ENCODE measurements at regions not wholly inside any gene's neighbourhood (a gene's known extent, or its start where the extent isn't known, plus 50 kb on each side); places are given as distances from the start of the nearest gene placed in this dataset.

DNA sequence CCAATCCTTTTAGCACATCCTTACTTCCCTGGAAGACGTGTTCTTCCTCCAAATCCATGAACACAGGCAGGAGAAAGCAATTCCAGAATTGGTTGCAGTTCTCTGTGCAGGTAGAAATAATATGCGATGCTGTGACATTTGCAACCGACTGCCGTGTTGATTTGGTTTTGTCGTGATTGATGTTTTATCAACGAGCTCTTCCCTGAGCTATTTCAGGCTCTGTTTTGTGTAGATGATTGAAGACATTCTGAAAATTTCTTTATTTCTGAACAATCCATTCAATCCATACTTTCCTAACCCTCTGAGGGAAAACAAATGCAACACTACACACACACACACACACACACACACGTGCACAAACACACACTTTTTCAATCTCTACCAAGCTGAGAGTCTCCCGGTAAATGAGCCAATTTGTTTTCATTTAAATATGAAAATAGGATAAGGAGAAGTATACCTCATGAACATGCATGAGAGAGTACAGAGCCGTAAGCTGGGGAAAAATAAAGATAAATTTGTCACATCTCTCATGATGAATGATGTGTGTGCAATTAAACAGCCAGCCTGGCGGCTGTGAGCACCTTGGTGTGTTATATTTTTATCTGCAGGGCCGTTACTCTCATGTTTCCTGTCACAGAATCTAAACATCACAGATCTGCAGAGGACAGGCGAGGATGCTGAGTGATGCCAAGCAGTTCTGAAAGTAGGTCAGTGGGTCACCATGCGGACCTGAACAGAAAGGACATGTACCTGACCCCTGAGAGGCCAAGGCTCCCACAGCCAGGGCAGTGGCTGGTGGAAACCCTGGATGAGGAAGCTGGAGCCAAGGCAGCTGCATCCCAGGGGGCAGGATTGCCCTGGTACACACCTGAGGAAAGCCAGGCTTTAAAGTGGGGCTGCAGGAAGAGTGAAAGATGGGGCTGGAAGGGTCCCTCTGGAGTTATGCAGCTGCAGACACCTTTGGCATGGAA is 64.8 kb downstream of the PDCL3 start:
- H3K9me3 ChIP-seq (ENCODE audit: control insufficient read depth, low read length): no peaks in the 10 kb centered on the region
- H3K9ac ChIP-seq (ENCODE audit: low read length): no peak overlapping the region
- no peaks in the 10 kb centered on the region for H3K4me1 ChIP-seq (ENCODE audit: control insufficient read depth, insufficient read depth, low read length)
- no peak overlapping the region for H3K4me3 ChIP-seq (ENCODE audit: low read length)
- no peaks in the 10 kb centered on the region for H3K36me3 ChIP-seq (ENCODE audit: control insufficient read depth, insufficient read depth, low read length)
- peaks cover 6% of the 10 kb centered on the region for H3K27me3 ChIP-seq (ENCODE audit: control insufficient read depth, insufficient read depth, low read length)

DNA sequence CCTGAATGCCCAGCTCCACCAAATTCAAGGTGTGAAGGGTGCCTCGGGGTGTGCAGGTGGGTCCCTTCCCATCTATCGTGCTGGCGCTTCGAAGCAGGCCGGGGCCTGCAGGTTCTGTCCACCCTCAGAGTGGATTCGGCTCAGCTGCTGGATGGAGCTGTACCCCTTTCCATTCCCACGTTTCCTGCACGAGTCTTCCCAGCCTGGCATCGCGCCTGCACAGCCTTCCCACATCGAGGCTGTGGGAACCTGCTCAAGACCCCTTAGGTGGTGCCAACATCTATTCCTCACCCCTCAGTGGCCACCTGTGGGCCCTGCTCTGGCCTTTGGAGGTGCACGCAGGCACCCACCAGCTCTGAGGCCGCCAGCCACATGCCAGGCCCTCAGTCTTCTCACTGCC is 65.7 kb downstream of the PDCL3 start:
- no peak overlapping the region for H3K4me3 ChIP-seq (ENCODE audit: low read length)
- no peaks in the 10 kb centered on the region for H3K9me3 ChIP-seq (ENCODE audit: control insufficient read depth, low read length)
- no peaks in the 10 kb centered on the region for H3K4me1 ChIP-seq (ENCODE audit: control insufficient read depth, insufficient read depth, low read length)
- H3K36me3 ChIP-seq (ENCODE audit: control insufficient read depth, insufficient read depth, low read length): no peaks in the 10 kb centered on the region
- peaks cover 6% of the 10 kb centered on the region for H3K27me3 ChIP-seq (ENCODE audit: control insufficient read depth, insufficient read depth, low read length)
- H3K9ac ChIP-seq (ENCODE audit: low read length): no peak overlapping the region

DNA sequence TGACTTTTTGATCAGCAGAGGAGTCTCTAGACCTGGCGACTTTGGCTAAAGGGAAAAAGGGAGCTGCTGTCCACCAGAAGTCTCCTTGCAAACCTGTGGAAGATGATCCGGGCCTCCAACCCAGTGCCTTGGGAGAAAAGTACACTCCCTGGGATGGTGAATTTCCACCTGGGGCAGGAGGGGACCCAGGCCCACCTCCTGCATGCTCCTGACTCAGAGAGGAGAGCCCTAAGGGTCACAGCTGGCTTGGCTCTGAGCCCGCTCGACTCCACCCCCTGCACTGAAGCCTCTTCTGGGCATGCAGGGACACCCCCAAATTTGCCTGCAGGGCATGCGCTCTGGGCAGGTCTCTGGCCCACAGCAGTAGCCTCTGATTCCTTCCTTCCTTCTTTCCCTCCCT is 66.5 kb downstream of the PDCL3 start:
- no peaks in the 10 kb centered on the region for H3K4me1 ChIP-seq (ENCODE audit: control insufficient read depth, insufficient read depth, low read length)
- no peak overlapping the region for H3K4me3 ChIP-seq (ENCODE audit: low read length)
- no peak overlapping the region for H3K9ac ChIP-seq (ENCODE audit: low read length)
- H3K9me3 ChIP-seq (ENCODE audit: control insufficient read depth, low read length): no peaks in the 10 kb centered on the region
- no peaks in the 10 kb centered on the region for H3K36me3 ChIP-seq (ENCODE audit: control insufficient read depth, insufficient read depth, low read length)
- H3K27me3 ChIP-seq (ENCODE audit: control insufficient read depth, insufficient read depth, low read length): peaks cover 6% of the 10 kb centered on the region

DNA sequence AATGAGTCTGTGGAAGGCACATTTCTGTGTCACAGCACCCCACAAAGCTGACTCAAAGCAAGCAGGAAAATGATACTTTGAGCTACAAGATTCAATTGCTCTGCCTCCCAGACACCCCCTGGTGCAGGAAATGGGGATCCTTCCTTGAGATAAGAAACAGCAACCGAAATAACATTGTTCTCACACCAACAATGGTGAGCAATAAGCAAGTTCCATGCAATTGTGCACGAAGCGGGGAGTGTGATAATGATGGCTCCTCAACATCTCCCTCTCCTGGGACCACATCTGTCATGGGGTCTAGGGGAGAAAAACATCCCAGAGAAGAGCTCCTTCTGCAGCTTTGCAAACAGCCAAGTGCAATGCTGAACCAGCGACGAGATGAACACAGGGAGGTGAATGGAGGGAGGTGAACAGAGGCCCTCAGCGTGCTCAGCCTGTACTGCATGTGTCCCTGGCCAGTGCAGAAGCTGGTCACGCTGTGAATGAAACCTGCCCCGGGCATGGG is 67.7 kb downstream of the PDCL3 start:
- no peaks in the 10 kb centered on the region for H3K4me1 ChIP-seq (ENCODE audit: control insufficient read depth, insufficient read depth, low read length)
- no peaks in the 10 kb centered on the region for H3K36me3 ChIP-seq (ENCODE audit: control insufficient read depth, insufficient read depth, low read length)
- H3K4me3 ChIP-seq (ENCODE audit: low read length): no peak overlapping the region

DNA sequence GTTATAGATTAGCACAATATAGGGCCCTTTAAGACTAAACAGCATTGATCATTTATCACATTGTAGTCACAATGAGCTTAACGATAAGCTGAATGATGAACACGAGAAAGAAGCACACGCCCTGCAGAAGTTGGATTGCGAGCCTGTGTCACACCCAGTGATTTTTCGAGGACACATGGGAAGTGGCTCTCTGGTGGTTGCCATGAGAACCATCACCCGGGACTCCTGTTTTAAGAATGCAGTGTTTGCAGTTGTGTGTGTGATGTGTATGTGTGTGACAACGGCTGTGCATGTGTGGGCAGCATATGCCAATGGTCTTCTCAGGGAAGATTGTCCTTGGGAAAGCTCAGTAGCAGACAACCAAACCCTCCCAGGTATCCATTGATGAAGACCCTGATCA is 69.2 kb downstream of the PDCL3 start:
- Histone ChIP-seq H3K4me3 (ENCODE audit: low read length) (no peak overlapping the region), H3K9ac (ENCODE audit: low read length) (no peak overlapping the region), H3K4me1 (ENCODE audit: control insufficient read depth, insufficient read depth, low read length) (no peaks in the 10 kb centered on the region), H3K9me3 (ENCODE audit: control insufficient read depth, low read length) (no peaks in the 10 kb centered on the region), H3K27me3 (ENCODE audit: control insufficient read depth, insufficient read depth, low read length) (peaks cover under 1% of the 10 kb centered on the region), H3K36me3 (ENCODE audit: control insufficient read depth, insufficient read depth, low read length) (no peaks in the 10 kb centered on the region)

More for the DNA sequence above, 67.7 kb downstream of the PDCL3 start:
- Histone ChIP-seq H3K9me3 (ENCODE audit: control insufficient read depth, low read length) (no peaks in the 10 kb centered on the region), H3K9ac (ENCODE audit: low read length) (no peak overlapping the region), H3K27me3 (ENCODE audit: control insufficient read depth, insufficient read depth, low read length) (peaks cover 6% of the 10 kb centered on the region)

DNA sequence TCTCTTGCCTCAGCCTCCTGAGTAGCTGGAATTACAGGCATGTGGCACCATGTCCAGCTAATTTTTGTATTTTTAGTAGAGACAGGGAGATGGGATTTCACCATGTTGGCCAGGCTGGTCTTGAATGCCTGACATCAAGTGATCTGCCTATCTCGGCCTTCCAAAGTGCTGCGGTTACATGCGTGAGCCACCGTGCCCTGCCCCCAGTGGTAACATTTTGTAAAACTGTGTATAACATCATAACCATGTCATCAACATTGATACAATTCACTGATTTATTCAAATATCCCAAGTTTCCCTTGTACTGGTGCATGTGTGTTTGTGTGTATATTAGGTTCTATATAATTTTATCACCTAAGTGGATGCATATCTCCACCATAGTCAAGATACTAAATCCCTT is 70.0 kb downstream of the PDCL3 start:
- Histone ChIP-seq H3K27me3 (ENCODE audit: control insufficient read depth, insufficient read depth, low read length) (no peaks in the 10 kb centered on the region), H3K9me3 (ENCODE audit: control insufficient read depth, low read length) (no peaks in the 10 kb centered on the region), H3K4me1 (ENCODE audit: control insufficient read depth, insufficient read depth, low read length) (no peaks in the 10 kb centered on the region), H3K9ac (ENCODE audit: low read length) (no peak overlapping the region), H3K36me3 (ENCODE audit: control insufficient read depth, insufficient read depth, low read length) (no peaks in the 10 kb centered on the region), H3K4me3 (ENCODE audit: low read length) (no peak overlapping the region)

DNA sequence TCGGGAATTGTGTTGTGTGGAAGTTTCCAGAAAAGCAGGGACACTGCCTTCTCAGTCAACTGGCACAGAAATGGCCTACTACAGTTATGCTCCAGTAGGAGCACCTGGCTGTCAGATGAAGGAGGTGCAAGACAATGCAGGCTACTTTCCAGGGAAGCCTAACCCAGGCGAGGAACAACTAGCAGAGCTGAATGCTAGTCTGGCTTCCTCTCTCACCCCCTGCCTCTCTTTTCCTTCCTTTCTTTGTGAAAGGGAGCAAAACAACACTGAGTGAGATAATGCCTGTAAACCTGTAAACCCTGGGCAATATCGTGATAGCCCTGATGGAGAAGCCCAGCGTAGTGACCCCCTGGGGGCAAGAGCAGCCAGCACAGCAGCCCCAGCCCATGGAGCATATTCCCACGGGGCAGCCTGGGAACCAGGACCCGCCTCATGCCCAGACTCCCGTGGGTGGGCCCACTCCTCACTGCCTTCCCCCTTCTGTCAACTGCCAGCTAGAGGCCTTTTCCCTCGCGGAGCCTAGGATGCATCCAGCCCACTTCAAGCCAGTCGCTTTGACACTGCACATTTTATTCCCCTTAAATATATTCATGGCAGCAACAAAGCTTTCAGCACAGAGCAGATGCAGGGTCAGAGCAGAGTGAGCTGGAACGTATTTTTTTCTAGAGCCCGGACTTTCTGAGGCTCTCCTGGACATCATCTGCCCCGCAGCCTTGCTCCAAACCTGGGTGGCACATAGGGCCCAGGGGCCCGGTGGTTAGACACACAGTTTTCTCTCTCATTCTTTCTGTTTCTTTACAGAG is 77.0 kb downstream of the PDCL3 start:
- Histone ChIP-seq H3K9me3 (ENCODE audit: control insufficient read depth, low read length) (no peaks in the 10 kb centered on the region), H3K9ac (ENCODE audit: low read length) (no peak overlapping the region), H3K36me3 (ENCODE audit: control insufficient read depth, insufficient read depth, low read length) (no peaks in the 10 kb centered on the region), H3K4me3 (ENCODE audit: low read length) (no peak overlapping the region), H3K27me3 (ENCODE audit: control insufficient read depth, insufficient read depth, low read length) (no peaks in the 10 kb centered on the region), H3K4me1 (ENCODE audit: control insufficient read depth, insufficient read depth, low read length) (no peaks in the 10 kb centered on the region)

DNA sequence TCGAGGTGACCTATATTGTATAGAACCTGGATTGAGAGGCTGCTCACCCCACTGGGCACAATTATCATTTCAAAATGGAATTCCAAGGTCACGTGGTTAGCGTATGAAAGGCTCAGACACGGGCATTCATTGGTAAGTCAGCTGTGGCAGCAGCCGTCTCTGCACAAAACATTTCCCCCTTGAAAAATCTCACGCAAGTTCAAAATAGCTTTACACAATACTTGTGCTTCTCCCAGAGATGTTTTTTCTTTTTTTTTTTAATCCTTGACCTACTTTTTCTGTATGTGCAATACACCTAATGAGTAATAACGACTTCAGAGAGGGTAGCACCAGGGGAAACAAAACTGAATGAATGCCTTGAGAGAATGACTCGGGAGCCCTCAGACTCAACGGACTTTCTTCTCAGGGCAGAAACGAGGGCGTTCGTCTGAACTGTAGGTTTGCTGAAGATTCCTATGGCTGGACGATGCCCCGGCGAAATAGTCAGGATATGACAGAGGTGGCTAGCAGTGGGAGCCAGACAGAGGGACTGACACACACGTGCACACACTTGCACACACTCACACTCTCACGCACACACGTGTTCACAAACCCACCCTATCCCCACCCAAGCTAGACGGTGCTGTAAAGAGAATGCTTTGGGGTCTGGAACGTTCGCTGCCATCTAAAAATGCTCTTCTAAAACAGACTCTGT is 77.8 kb downstream of the PDCL3 start:
- Histone ChIP-seq H3K9ac (ENCODE audit: low read length) (no peak overlapping the region), H3K36me3 (ENCODE audit: control insufficient read depth, insufficient read depth, low read length) (no peaks in the 10 kb centered on the region), H3K4me3 (ENCODE audit: low read length) (no peak overlapping the region), H3K4me1 (ENCODE audit: control insufficient read depth, insufficient read depth, low read length) (no peaks in the 10 kb centered on the region), H3K27me3 (ENCODE audit: control insufficient read depth, insufficient read depth, low read length) (no peaks in the 10 kb centered on the region), H3K9me3 (ENCODE audit: control insufficient read depth, low read length) (no peaks in the 10 kb centered on the region)

DNA sequence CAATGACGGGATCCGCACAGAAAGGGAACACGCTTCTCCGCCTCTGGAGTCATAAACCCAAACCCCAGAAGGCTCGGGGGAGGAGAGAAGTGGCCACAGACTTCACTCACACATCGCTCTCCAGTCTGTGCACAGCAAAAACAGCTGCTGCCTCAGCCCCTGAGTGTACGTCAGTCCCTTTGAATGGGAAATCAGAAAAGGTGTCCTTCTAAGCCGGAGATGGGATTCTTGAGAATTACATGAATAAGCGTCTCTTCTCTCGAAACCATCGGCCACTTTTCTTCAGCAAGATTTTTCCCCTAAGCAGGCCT is 78.3 kb downstream of the PDCL3 start:
- Histone ChIP-seq H3K4me1 (ENCODE audit: control insufficient read depth, insufficient read depth, low read length) (no peaks in the 10 kb centered on the region), H3K9ac (ENCODE audit: low read length) (no peak overlapping the region), H3K36me3 (ENCODE audit: control insufficient read depth, insufficient read depth, low read length) (no peaks in the 10 kb centered on the region)

DNA sequence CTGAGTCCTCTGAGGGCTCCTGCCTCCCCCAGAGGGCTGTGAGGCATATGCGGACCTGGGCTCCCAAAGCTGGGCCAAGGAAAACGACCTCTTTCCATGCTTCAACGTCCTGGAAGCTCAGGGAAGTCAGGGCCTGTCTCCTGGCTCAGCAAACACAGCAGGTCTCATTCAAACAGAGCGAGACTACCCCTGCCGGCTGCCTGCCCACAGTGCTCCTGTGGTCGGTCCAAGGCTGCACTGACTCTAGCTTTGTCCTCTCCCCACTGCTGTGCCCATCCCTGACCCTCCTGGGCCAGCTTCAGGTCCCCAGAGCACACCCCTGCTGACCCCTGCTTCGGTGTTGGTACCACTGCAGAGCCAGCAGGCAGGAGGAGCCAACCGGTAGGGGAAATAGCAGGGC is 79.6 kb downstream of the PDCL3 start:
- Histone ChIP-seq H3K4me1 (ENCODE audit: control insufficient read depth, insufficient read depth, low read length) (no peaks in the 10 kb centered on the region), H3K27me3 (ENCODE audit: control insufficient read depth, insufficient read depth, low read length) (no peaks in the 10 kb centered on the region), H3K9me3 (ENCODE audit: control insufficient read depth, low read length) (no peaks in the 10 kb centered on the region), H3K4me3 (ENCODE audit: low read length) (no peak overlapping the region), H3K36me3 (ENCODE audit: control insufficient read depth, insufficient read depth, low read length) (no peaks in the 10 kb centered on the region), H3K9ac (ENCODE audit: low read length) (no peak overlapping the region)

More for the DNA sequence above, 78.3 kb downstream of the PDCL3 start:
- no peak overlapping the region for H3K4me3 ChIP-seq (ENCODE audit: low read length)
- H3K9me3 ChIP-seq (ENCODE audit: control insufficient read depth, low read length): no peaks in the 10 kb centered on the region
- no peaks in the 10 kb centered on the region for H3K27me3 ChIP-seq (ENCODE audit: control insufficient read depth, insufficient read depth, low read length)

DNA sequence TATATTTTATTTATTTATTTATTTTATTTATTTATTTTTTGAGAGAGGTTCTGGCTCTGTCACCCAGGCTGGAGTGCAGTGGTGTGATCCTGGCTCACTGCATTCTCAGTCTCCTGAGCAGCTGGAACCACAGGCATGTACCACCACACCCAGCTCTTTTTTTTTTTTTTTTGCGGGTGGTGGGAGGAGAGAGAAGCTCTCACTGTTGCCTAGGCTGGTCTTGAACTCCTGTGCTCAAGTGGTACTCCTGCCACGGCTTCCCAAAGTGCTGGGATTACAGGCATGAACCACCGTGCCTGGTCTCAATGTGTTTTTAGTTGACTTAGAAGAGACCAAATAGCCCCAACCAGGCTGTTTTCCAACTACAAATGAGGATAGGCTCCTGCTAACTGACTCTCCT is 80.7 kb downstream of the PDCL3 start:
- H3K9me3 ChIP-seq (ENCODE audit: control insufficient read depth, low read length): no peaks in the 10 kb centered on the region
- no peak overlapping the region for H3K4me3 ChIP-seq (ENCODE audit: low read length)
- no peak overlapping the region for H3K9ac ChIP-seq (ENCODE audit: low read length)
- no peaks in the 10 kb centered on the region for H3K36me3 ChIP-seq (ENCODE audit: control insufficient read depth, insufficient read depth, low read length)
- no peaks in the 10 kb centered on the region for H3K4me1 ChIP-seq (ENCODE audit: control insufficient read depth, insufficient read depth, low read length)
- no peaks in the 10 kb centered on the region for H3K27me3 ChIP-seq (ENCODE audit: control insufficient read depth, insufficient read depth, low read length)

Measured in mucosa of stomach (tissue), 1 donor.